MG63 (cell line): ENCODE measurements at regions not wholly inside any gene's neighbourhood (a gene's known extent, or its start where the extent isn't known, plus 50 kb on each side); places are given as distances from the start of the nearest gene placed in this dataset.

ENCODE experiments used
- DNase-seq: peaks from one replicate; pipeline ENCODE4 v3.0.0-alpha.2; 2020
- H3K27me3 ChIP-seq: fragments of 250-450 bp; sonication (Bioruptor Pico); 2 replicates; pipeline ENCODE4 v1.5.1; 2020; ENCODE audit warnings: mild to moderate bottlenecking, moderate library complexity
- H3K36me3 ChIP-seq: fragments of 250-450 bp; sonication (Bioruptor Pico); 2 replicates; pipeline ENCODE4 v1.5.1; 2020; ENCODE audit warnings: mild to moderate bottlenecking, moderate library complexity
- H3K4me3 ChIP-seq: fragments of 250-450 bp; sonication (Bioruptor Pico); 2 replicates; pipeline ENCODE4 v1.5.1; 2020; ENCODE audit warnings: mild to moderate bottlenecking, moderate library complexity
- H3K9me3 ChIP-seq: fragments of 250-450 bp; sonication (Bioruptor Pico); 2 replicates; pipeline ENCODE4 v1.5.1; 2020; ENCODE audit warnings: mild to moderate bottlenecking, moderate library complexity

- Histone ChIP-seq H3K9me3 (no peaks in the 10 kb centered on the region), H3K27me3 (no peaks in the 10 kb centered on the region), H3K36me3 (no peaks in the 10 kb centered on the region), H3K4me3 (no peak overlapping the region)
- peak; percentile 34 for DNase-seq
Observed at GRCh38 chr13:22235950-22236290, 565.0 kb downstream of the FGF9 start.

- no peak for DNase-seq
- Histone ChIP-seq H3K36me3 (no peaks in the 10 kb centered on the region), H3K9me3 (no peaks in the 10 kb centered on the region), H3K27me3 (no peaks in the 10 kb centered on the region), H3K4me3 (no peak overlapping the region)
Observed at GRCh38 chr13:22238269-22238668, 567.4 kb downstream of the FGF9 start.

GRCh38 chr13:22240716-22241115 is 569.8 kb downstream of the FGF9 start:
- Histone ChIP-seq H3K36me3 (no peaks in the 10 kb centered on the region), H3K4me3 (no peak overlapping the region)
- no peak for DNase-seq

GRCh38 chr13:22243469-22244163 is 572.7 kb downstream of the FGF9 start:
- Histone ChIP-seq H3K4me3 (no peak overlapping the region), H3K36me3 (no peaks in the 10 kb centered on the region), H3K9me3 (no peaks in the 10 kb centered on the region), H3K27me3 (no peaks in the 10 kb centered on the region)
- no peak for DNase-seq

More at GRCh38 chr13:22240716-22241115, 569.8 kb downstream of the FGF9 start:
- Histone ChIP-seq H3K9me3 (no peaks in the 10 kb centered on the region), H3K27me3 (no peaks in the 10 kb centered on the region)

- Histone ChIP-seq H3K36me3 (no peaks in the 10 kb centered on the region), H3K4me3 (no peak overlapping the region), H3K27me3 (no peaks in the 10 kb centered on the region), H3K9me3 (no peaks in the 10 kb centered on the region)
- no peak for DNase-seq
Observed at GRCh38 chr13:22252281-22252830, 581.5 kb downstream of the FGF9 start.

GRCh38 chr13:22253107-22253506 is 582.2 kb downstream of the FGF9 start:
- H3K9me3 ChIP-seq: no peaks in the 10 kb centered on the region
- no peaks in the 10 kb centered on the region for H3K36me3 ChIP-seq
- H3K27me3 ChIP-seq: no peaks in the 10 kb centered on the region
- no peak for DNase-seq
- no peak overlapping the region for H3K4me3 ChIP-seq

DNA sequence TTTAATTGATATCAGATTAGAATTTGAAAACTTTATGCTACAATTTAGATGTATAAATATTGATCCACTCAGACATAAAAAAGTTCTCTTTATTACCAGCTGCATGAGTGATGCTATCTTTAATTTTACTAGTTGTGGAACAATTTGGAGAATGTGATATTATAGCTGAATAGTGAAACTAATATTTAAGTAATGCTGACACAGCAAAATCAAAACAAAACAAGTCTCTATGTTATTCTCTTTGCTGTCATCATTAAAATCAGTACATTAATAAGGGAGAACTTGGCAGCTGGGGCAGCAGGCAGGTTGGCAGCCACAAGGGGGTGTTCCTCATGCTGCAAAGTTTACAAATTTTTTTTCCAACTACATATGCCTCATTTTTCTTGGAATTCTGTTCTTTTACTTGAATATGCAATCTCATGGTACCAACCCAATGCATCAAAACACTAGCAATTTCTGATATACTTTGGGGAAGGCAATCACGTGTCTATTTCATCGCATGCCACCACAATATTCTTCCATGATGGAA is 585.3 kb downstream of the FGF9 start:
- DNase-seq: no peak
- Histone ChIP-seq H3K4me3 (no peak overlapping the region), H3K9me3 (no peaks in the 10 kb centered on the region), H3K27me3 (no peaks in the 10 kb centered on the region), H3K36me3 (no peaks in the 10 kb centered on the region)

GRCh38 chr13:22262001-22262885 is 591.4 kb downstream of the FGF9 start:
- no peaks in the 10 kb centered on the region for H3K9me3 ChIP-seq
- H3K27me3 ChIP-seq: no peaks in the 10 kb centered on the region
- no peaks in the 10 kb centered on the region for H3K36me3 ChIP-seq
- DNase-seq: no peak
- no peak overlapping the region for H3K4me3 ChIP-seq

GRCh38 chr13:22263185-22263584 is 592.3 kb downstream of the FGF9 start:
- no peak for DNase-seq
- Histone ChIP-seq H3K36me3 (no peaks in the 10 kb centered on the region), H3K9me3 (no peaks in the 10 kb centered on the region), H3K4me3 (no peak overlapping the region), H3K27me3 (no peaks in the 10 kb centered on the region)

GRCh38 chr13:22265563-22265962 is 594.7 kb downstream of the FGF9 start:
- DNase-seq: no peak
- Histone ChIP-seq H3K4me3 (no peak overlapping the region), H3K27me3 (no peaks in the 10 kb centered on the region), H3K9me3 (no peaks in the 10 kb centered on the region), H3K36me3 (no peaks in the 10 kb centered on the region)

DNA sequence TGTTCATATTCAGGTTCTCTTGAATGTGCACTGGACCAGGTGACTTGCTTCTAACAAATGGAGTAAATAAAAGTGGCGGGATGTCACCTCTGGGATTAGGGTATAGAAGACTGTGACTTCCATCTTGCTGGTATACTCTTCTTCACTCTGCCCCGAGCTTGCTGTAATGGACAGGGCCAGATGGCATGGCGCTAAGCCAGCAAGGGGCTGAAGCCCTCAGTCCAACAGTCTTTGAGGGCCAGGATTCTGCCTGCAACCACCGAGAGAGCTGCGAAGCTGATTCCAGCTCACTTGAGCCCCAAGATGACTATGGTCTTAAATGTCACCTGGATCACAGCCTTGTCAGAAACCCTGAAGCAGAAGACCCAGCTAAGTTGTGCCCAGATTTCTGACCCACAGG is 600.0 kb downstream of the FGF9 start:
- no peak for DNase-seq
- Histone ChIP-seq H3K4me3 (no peak overlapping the region), H3K9me3 (no peaks in the 10 kb centered on the region), H3K27me3 (no peaks in the 10 kb centered on the region), H3K36me3 (no peaks in the 10 kb centered on the region)

- no peaks in the 10 kb centered on the region for H3K36me3 ChIP-seq
- no peaks in the 10 kb centered on the region for H3K9me3 ChIP-seq
- H3K4me3 ChIP-seq: no peak overlapping the region
- no peaks in the 10 kb centered on the region for H3K27me3 ChIP-seq
- no peak for DNase-seq
Observed at GRCh38 chr13:22271903-22272302, 601.0 kb downstream of the FGF9 start.

DNA sequence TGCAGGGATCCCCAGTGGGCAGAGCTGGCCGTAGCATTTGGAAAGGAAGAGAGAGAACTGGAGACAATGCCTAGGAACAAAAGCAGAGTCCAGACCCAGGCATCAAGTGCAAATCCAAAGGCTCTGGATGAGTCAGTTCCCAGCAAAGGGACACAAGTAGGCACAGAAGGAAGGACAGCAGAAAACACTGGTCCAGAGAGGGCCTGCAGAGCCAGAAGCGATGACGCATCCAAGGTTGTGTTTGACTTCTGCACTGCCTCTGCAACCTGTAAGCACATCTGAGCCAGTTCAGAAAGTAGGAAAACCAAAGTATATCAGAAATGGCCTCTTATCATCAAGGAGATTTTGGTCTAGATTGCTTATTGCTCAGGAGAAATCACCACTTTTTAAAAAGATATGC is 604.5 kb downstream of the FGF9 start:
- Histone ChIP-seq H3K4me3 (no peak overlapping the region), H3K27me3 (no peaks in the 10 kb centered on the region), H3K36me3 (no peaks in the 10 kb centered on the region), H3K9me3 (no peaks in the 10 kb centered on the region)
- DNase-seq: no peak

DNA sequence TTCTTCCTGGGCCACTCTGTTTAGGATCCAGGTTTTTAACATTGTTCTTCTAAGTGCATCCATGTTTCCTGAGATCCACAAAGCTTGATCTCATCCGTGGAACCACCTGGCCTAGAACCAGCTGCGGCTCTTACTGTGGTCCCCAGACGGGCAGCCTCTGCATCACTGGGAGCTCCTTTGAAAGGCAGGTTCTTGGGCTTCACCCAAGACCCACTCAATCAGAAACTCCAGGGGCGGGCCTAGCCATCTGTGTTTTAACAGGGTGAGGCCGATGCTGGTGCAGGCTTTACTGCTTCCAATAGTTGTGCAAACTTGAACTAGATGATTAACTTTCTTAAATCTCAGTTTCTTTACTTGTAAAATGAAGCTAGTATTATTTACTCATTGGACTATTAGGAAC is 605.7 kb downstream of the FGF9 start:
- Histone ChIP-seq H3K4me3 (no peak overlapping the region), H3K27me3 (no peaks in the 10 kb centered on the region), H3K36me3 (no peaks in the 10 kb centered on the region), H3K9me3 (no peaks in the 10 kb centered on the region)
- DNase-seq: no peak

DNA sequence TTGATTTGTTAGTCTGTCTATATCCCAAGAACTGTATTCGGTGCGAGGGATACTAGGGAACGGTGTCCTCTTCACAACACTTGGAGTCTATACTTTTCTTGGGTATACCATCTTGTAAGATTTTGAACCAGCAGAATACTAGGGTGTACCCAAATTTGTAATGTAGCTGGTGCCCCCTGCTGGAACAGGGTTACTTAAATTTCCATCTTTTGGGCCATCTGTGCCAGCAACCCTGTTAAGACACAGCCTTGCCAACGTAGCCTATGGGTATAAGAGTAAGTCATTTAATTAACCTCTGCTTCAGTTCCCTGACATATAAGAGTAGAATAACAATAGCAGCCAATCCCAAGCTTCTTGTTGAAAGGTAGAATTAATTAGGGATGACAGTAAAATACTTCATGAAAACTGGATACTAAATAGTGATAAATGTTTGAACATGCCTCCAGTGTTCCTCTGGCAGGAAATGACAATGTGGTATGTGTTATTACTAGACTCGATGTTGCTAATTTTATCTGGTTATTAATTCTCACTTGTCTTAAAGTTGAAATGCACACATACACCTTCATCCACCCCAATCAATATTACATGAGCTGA is 607.6 kb downstream of the FGF9 start:
- Histone ChIP-seq H3K9me3 (no peaks in the 10 kb centered on the region; the same call in 1 of the 2 replicates), H3K36me3 (no peaks in the 10 kb centered on the region), H3K4me3 (no peak overlapping the region), H3K27me3 (no peaks in the 10 kb centered on the region)
- DNase-seq: peak; percentile 42

- no peaks in the 10 kb centered on the region; the same call in 1 of the 2 replicates for H3K9me3 ChIP-seq
- no peak for DNase-seq
- H3K27me3 ChIP-seq: no peaks in the 10 kb centered on the region
- H3K36me3 ChIP-seq: no peaks in the 10 kb centered on the region
- H3K4me3 ChIP-seq: no peak overlapping the region
Observed at GRCh38 chr13:22285867-22286266, 615.0 kb downstream of the FGF9 start.

GRCh38 chr13:22286338-22286737 is 615.5 kb downstream of the FGF9 start:
- Histone ChIP-seq H3K27me3 (no peaks in the 10 kb centered on the region), H3K9me3 (no peaks in the 10 kb centered on the region; the same call in 1 of the 2 replicates), H3K36me3 (no peaks in the 10 kb centered on the region), H3K4me3 (no peak overlapping the region)
- DNase-seq: no peak
